IMR-90 (cell line): ENCODE measurements at regions not wholly inside any gene's neighbourhood (a gene's known extent, or its start where the extent isn't known, plus 50 kb on each side); places are given as distances from the start of the nearest gene placed in this dataset.

Source experiments
- ATAC-seq: fragments of 200-7000 bp; cut with Tn5 transposase; 2 replicates; pipeline ENCODE4 v1.9.1; 2020; ENCODE audit warnings: low read depth, mild to moderate bottlenecking, moderate library complexity
- BruUV-seq: library from RNA; stranded (reverse); fragments of 400-500 nt; replicated peaks from 2 replicates; lab custom pipeline; 2021; lab: Mats Ljungman, UMichigan
- CTCF ChIA-PET: fragments of 300-600 bp; formaldehyde crosslinking; extraction: SDS; loops from one replicate; lab custom pipeline; 2021; ENCODE audit warnings: antibody characterized with exemption; lab: Yijun Ruan, JAX
- POLR2A ChIA-PET: fragments of 300-600 bp; sonication (Branson Sonifier 250); formaldehyde crosslinking; loops from one replicate; lab custom pipeline; 2022; ENCODE audit warnings: antibody characterized with exemption; ENCODE audit not compliant: unreplicated experiment; lab: Charles Lee
- DNase-seq: peaks from one replicate; pipeline ENCODE4 v3.0.0; 2013
- H2AFZ ChIP-seq: replicated peaks from 2 replicates; pipeline ENCODE3; 2013; ENCODE audit warnings: low read length, mild to moderate bottlenecking; ENCODE audit not compliant: poor library complexity
- H2AK5ac ChIP-seq: 2 replicates; pipeline ENCODE4 v1.6.1; 2013; ENCODE audit warnings: low read depth, low read length, inconsistent platforms
- H2AK9ac ChIP-seq: replicated peaks from 2 replicates; pipeline ENCODE3; 2013; ENCODE audit warnings: mild to moderate bottlenecking, low read depth, low read length, moderate library complexity; ENCODE audit not compliant: poor library complexity
- H2BK120ac ChIP-seq: 2 replicates; pipeline ENCODE4 v1.6.1; 2013; ENCODE audit warnings: low read depth, low read length, inconsistent platforms
- H2BK15ac ChIP-seq: 3 replicates; pipeline ENCODE4 v1.6.1; 2013; ENCODE audit warnings: low read depth, low read length, inconsistent platforms
- H2BK20ac ChIP-seq: 2 replicates; pipeline ENCODE4 v1.6.1; 2013; ENCODE audit warnings: low read depth, mild to moderate bottlenecking, inconsistent platforms, low read length, moderate library complexity
- H2BK5ac ChIP-seq: 2 replicates; pipeline ENCODE4 v1.6.1; 2013; ENCODE audit warnings: mild to moderate bottlenecking, low read depth, low read length, inconsistent platforms; ENCODE audit not compliant: poor library complexity, severe bottlenecking
- H3K14ac ChIP-seq: replicated peaks from 2 replicates; pipeline ENCODE4 v1.6.1; 2013; ENCODE audit warnings: low read depth, low read length, inconsistent platforms
- H3K18ac ChIP-seq: 2 replicates; pipeline ENCODE4 v1.6.1; 2013; ENCODE audit warnings: low read depth, low read length, control low read depth
- H3K23ac ChIP-seq: 2 replicates; pipeline ENCODE4 v1.6.1; 2013; ENCODE audit warnings: low read depth, low read length, inconsistent platforms
- H3K27ac ChIP-seq: 2 replicates; pipeline ENCODE4 v1.5.1; 2013; ENCODE audit warnings: mild to moderate bottlenecking, control low read depth, low read length; ENCODE audit not compliant: insufficient read depth
- H3K27me3 ChIP-seq: 2 replicates; pipeline ENCODE4 v1.6.1; 2013; ENCODE audit warnings: low read length; ENCODE audit not compliant: control insufficient read depth, insufficient read depth
- H3K36me3 ChIP-seq: 2 replicates; pipeline ENCODE4 v1.6.1; 2013; ENCODE audit warnings: low read length, mixed read lengths; ENCODE audit not compliant: control insufficient read depth, insufficient read depth
- H3K4ac ChIP-seq: 2 replicates; pipeline ENCODE4 v1.6.1; 2013; ENCODE audit warnings: low read depth, low read length, inconsistent platforms
- H3K4me1 ChIP-seq: 2 replicates; pipeline ENCODE4 v1.6.1; 2013; ENCODE audit warnings: low read length, mixed read lengths; ENCODE audit not compliant: control insufficient read depth, insufficient read depth
- H3K4me2 ChIP-seq: 2 replicates; pipeline ENCODE4 v1.6.1; 2013; ENCODE audit warnings: low read depth, mild to moderate bottlenecking, control low read depth, low read length, moderate library complexity
- H3K4me3 ChIP-seq: 2 replicates; pipeline ENCODE4 v1.5.1; 2013; ENCODE audit warnings: low read depth, mild to moderate bottlenecking, control low read depth, low read length, moderate library complexity; ENCODE audit not compliant: insufficient read depth
- H3K56ac ChIP-seq: 2 replicates; pipeline ENCODE4 v1.6.1; 2013; ENCODE audit warnings: low read length, inconsistent platforms; ENCODE audit not compliant: insufficient read depth; ENCODE audit errors: extremely low read depth
- H3K79me1 ChIP-seq, 2 experiments: 2 replicates each; pipeline ENCODE4 v1.6.1; 2013; ENCODE audit warnings: low read length in 2 of 2, inconsistent platforms in 1 of 2, low read depth in 1 of 2
- H3K9ac ChIP-seq: 2 replicates; pipeline ENCODE4 v1.6.1; 2013; ENCODE audit warnings: low read depth, low read length, control low read depth
- H3K9me1 ChIP-seq: 2 replicates; pipeline ENCODE4 v1.6.1; 2013; ENCODE audit warnings: low read length, inconsistent platforms; ENCODE audit not compliant: insufficient read depth
- H3K9me3 ChIP-seq: 2 replicates; pipeline ENCODE4 v1.6.1; 2013; ENCODE audit warnings: low read length; ENCODE audit not compliant: control insufficient read depth, insufficient read depth
- H4K20me1 ChIP-seq: 2 replicates; pipeline ENCODE4 v1.6.1; 2013; ENCODE audit warnings: low read length, inconsistent platforms; ENCODE audit not compliant: insufficient read depth
- H4K5ac ChIP-seq: 2 replicates; pipeline ENCODE4 v1.6.1; 2013; ENCODE audit warnings: mild to moderate bottlenecking, low read depth, low read length, control low read depth
- H4K8ac ChIP-seq, 2 experiments: 2 replicates each; pipeline ENCODE4 v1.6.1; 2013; ENCODE audit warnings: low read depth in 2 of 2, low read length in 2 of 2, control low read depth in 1 of 2, inconsistent platforms in 1 of 2
- H4K91ac ChIP-seq: 2 replicates; pipeline ENCODE4 v1.6.1; 2013; ENCODE audit warnings: low read depth, low read length, inconsistent platforms; ENCODE audit not compliant: insufficient read depth
- BHLHE40 ChIP-seq: fragments of 150-350 bp; IDR thresholded peaks from 2 replicates; pipeline ENCODE4 v1.6.1; 2016; ENCODE audit warnings: mild to moderate bottlenecking, low read depth, low read length
- CEBPB ChIP-seq: IDR thresholded peaks from 2 replicates; pipeline ENCODE4 v1.6.1; 2012; ENCODE audit warnings: low read depth, low read length, improper control_type of control experiment
- FOS ChIP-seq: fragments of 150-350 bp; IDR thresholded peaks from 2 replicates; pipeline ENCODE4 v1.6.1; 2016; ENCODE audit warnings: low read depth, low read length
- MAFK ChIP-seq: IDR thresholded peaks from 2 replicates; pipeline ENCODE4 v1.6.1; 2012; ENCODE audit warnings: low read depth, low read length, improper control_type of control experiment
- MAZ ChIP-seq: IDR thresholded peaks from 2 replicates; pipeline ENCODE4 v1.6.1; 2012; ENCODE audit warnings: low read depth, mild to moderate bottlenecking, low read length, improper control_type of control experiment, moderate library complexity, borderline replicate concordance
- MXI1 ChIP-seq: IDR thresholded peaks from 2 replicates; pipeline ENCODE4 v1.6.1; 2012; ENCODE audit warnings: low read depth, mild to moderate bottlenecking, low read length, moderate library complexity, borderline replicate concordance
- NFE2L2 ChIP-seq: fragments of 150-350 bp; IDR thresholded peaks from 2 replicates; pipeline ENCODE4 v1.6.1; 2016; ENCODE audit warnings: low read depth, mild to moderate bottlenecking, low read length
- POLR2A ChIP-seq: IDR thresholded peaks from 2 replicates; pipeline ENCODE4 v1.6.1; 2012; ENCODE audit warnings: mild to moderate bottlenecking, low read depth, low read length
- RAD21 ChIP-seq: IDR thresholded peaks from 2 replicates; pipeline ENCODE4 v1.6.1; 2012; ENCODE audit warnings: low read length, improper control_type of control experiment
- RCOR1 ChIP-seq: IDR thresholded peaks from 2 replicates; pipeline ENCODE4 v1.6.1; 2012; ENCODE audit warnings: mild to moderate bottlenecking, low read length, improper control_type of control experiment; ENCODE audit not compliant: insufficient replicate concordance
- RFX5 ChIP-seq: IDR thresholded peaks from 2 replicates; pipeline ENCODE4 v1.8.0; 2012; ENCODE audit warnings: low read depth, mild to moderate bottlenecking, low read length, moderate library complexity
- SMC3 ChIP-seq: fragments of 150-350 bp; IDR thresholded peaks from 2 replicates; pipeline ENCODE4 v1.6.1; 2016; ENCODE audit warnings: low read depth, mild to moderate bottlenecking, antibody characterized with exemption, low read length, moderate library complexity
- dilution Hi-C: fragments of 300-500 bp; cut with HindIII; formaldehyde crosslinking; loops from one replicate; pipeline ENCODE4 v1.14.3; 2018; ENCODE audit warnings: low sequenced_read_pairs; ENCODE audit not compliant: unreplicated experiment
- in situ Hi-C: fragments of 300-500 bp; cut with MboI; formaldehyde crosslinking; loops from 3 replicates; pipeline ENCODE4 v1.14.3; 2019; ENCODE audit warnings: low sequenced_read_pairs, inconsistent platforms, mixed read lengths
- intact Hi-C: fragments of 100-400 bp; cut with micrococcal nuclease; formaldehyde crosslinking; loops from 2 replicates; pipeline ENCODE4 v1.10.0; 2022
- TF ChIP-seq, protein P1 (sequence below): conservative IDR thresholded peaks from 2 replicates; pipeline ENCODE4 v1.5.1; 2012; ENCODE audit warnings: mild to moderate bottlenecking, low read depth, low read length, improper control_type of control experiment
- TF ChIP-seq, protein P2 (sequence below): fragments of 150-350 bp; IDR thresholded peaks from 2 replicates; pipeline ENCODE4 v1.6.1; 2016; ENCODE audit warnings: low read depth, mild to moderate bottlenecking, low read length, moderate library complexity, borderline replicate concordance
- TF ChIP-seq, protein P3 (sequence below): fragments of 150-350 bp; IDR thresholded peaks from 2 replicates; pipeline ENCODE4 v1.6.1; 2017; ENCODE audit warnings: mild to moderate bottlenecking, antibody characterized with exemption, low read length, low read depth

DNA sequence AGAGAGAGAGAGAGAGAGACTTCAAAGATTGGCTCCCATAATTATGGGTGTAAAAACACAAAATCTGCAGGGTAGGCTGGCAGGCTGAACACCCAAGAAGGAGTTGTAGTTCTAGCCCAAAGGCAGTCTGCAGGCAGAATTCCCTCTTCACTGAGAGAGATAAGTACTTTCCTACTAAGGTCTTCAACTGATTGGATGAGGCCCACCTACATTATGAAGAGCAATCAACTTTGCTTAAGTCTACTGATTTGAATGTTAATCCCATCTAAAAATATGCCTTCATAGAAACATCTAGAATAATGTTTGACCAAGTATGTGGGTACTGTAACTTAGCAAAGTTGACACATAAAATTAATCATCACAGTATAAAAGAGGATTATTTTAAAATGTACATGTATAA lies 949.7 kb downstream of the HACE1 start:
- dilution Hi-C loops: no loop called here
- H4K20me1 ChIP-seq: no peaks in the 10 kb centered on the region
- no peak overlapping the region for H4K5ac ChIP-seq
- peaks cover 12% of the 10 kb centered on the region for H3K9me3 ChIP-seq
- H3K9me1 ChIP-seq: no peaks in the 10 kb centered on the region
- no peak overlapping the region for H2AFZ ChIP-seq
- ChIA-PET CTCF (no interaction called here), POLR2A (no interaction called here)
- in situ Hi-C loops: no loop called here
- ATAC-seq (no peak), DNase-seq (no peak)
- no peaks in the 10 kb centered on the region for H3K79me1 ChIP-seq
- no TSS peak for BruUV-seq
- H2AK9ac ChIP-seq: no peak overlapping the region
- no peak overlapping the region for H3K4me2 ChIP-seq
- H2BK15ac ChIP-seq: no peak overlapping the region
- H2AK5ac ChIP-seq: no peak overlapping the region
- intact Hi-C loops: no loop called here
- TF ChIP-seq MXI1 (no peak), CEBPB (no peak), SMC3 (no peak), FOS (no peak), BHLHE40 (no peak), POLR2A (no peak), RFX5 (no peak), RCOR1 (no peak), MAFK (no peak), NFE2L2 (no peak), MAZ (no peak), RAD21 (no peak)
- TF ChIP-seq, protein P1, sequence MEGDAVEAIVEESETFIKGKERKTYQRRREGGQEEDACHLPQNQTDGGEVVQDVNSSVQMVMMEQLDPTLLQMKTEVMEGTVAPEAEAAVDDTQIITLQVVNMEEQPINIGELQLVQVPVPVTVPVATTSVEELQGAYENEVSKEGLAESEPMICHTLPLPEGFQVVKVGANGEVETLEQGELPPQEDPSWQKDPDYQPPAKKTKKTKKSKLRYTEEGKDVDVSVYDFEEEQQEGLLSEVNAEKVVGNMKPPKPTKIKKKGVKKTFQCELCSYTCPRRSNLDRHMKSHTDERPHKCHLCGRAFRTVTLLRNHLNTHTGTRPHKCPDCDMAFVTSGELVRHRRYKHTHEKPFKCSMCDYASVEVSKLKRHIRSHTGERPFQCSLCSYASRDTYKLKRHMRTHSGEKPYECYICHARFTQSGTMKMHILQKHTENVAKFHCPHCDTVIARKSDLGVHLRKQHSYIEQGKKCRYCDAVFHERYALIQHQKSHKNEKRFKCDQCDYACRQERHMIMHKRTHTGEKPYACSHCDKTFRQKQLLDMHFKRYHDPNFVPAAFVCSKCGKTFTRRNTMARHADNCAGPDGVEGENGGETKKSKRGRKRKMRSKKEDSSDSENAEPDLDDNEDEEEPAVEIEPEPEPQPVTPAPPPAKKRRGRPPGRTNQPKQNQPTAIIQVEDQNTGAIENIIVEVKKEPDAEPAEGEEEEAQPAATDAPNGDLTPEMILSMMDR: no peak
- TF ChIP-seq, protein P2, sequence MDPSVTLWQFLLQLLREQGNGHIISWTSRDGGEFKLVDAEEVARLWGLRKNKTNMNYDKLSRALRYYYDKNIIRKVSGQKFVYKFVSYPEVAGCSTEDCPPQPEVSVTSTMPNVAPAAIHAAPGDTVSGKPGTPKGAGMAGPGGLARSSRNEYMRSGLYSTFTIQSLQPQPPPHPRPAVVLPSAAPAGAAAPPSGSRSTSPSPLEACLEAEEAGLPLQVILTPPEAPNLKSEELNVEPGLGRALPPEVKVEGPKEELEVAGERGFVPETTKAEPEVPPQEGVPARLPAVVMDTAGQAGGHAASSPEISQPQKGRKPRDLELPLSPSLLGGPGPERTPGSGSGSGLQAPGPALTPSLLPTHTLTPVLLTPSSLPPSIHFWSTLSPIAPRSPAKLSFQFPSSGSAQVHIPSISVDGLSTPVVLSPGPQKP: no peak
- TF ChIP-seq, protein P3, sequence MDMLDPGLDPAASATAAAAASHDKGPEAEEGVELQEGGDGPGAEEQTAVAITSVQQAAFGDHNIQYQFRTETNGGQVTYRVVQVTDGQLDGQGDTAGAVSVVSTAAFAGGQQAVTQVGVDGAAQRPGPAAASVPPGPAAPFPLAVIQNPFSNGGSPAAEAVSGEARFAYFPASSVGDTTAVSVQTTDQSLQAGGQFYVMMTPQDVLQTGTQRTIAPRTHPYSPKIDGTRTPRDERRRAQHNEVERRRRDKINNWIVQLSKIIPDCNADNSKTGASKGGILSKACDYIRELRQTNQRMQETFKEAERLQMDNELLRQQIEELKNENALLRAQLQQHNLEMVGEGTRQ: no peak
- H3K4me1 ChIP-seq: no peaks in the 10 kb centered on the region
- H2BK5ac ChIP-seq: no peak overlapping the region
- H3K27me3 ChIP-seq: no peaks in the 10 kb centered on the region
- no peak overlapping the region for H3K9ac ChIP-seq
- H2BK120ac ChIP-seq: no peak overlapping the region
- H3K56ac ChIP-seq: no peak overlapping the region
- no peak overlapping the region for H3K14ac ChIP-seq
- H4K91ac ChIP-seq: no peak overlapping the region
- H4K8ac ChIP-seq: no peak overlapping the region
- no peak overlapping the region for H3K27ac ChIP-seq
- H3K23ac ChIP-seq: no peak overlapping the region
- H3K4ac ChIP-seq: no peak overlapping the region
- no peak overlapping the region for H2BK20ac ChIP-seq
- no peak overlapping the region for H3K18ac ChIP-seq
- H3K4me3 ChIP-seq: no peak overlapping the region
- no peaks in the 10 kb centered on the region for H3K36me3 ChIP-seq
